WTC11 (cell line): ENCODE measurements at regions not wholly inside any gene's neighbourhood (a gene's known extent, or its start where the extent isn't known, plus 50 kb on each side); places are given as distances from the start of the nearest gene placed in this dataset.

Experiments used
- AFF4 ChIP-seq: sonication (generic); formaldehyde crosslinking; IDR thresholded peaks from 2 replicates; pipeline ENCODE4 v1.8.1; 2023; ENCODE audit warnings: mild to moderate bottlenecking, missing genetic modification reagents, borderline replicate concordance
- ARID4B ChIP-seq: sonication (generic); formaldehyde crosslinking; IDR thresholded peaks from 2 replicates; pipeline ENCODE4 v1.8.0; 2023; ENCODE audit warnings: missing genetic modification reagents, mild to moderate bottlenecking, borderline replicate concordance
- TF ChIP-seq, protein P1 (sequence below): sonication (generic); formaldehyde crosslinking; IDR thresholded peaks from 2 replicates; pipeline ENCODE4 v1.8.1; 2023; ENCODE audit warnings: mild to moderate bottlenecking, missing genetic modification reagents, moderate library complexity
- TF ChIP-seq, protein P2 (sequence below): fragments of 200-600 bp; IDR thresholded peaks from 2 replicates; pipeline ENCODE4 v1.8.0; 2022; ENCODE audit warnings: antibody characterized with exemption

DNA sequence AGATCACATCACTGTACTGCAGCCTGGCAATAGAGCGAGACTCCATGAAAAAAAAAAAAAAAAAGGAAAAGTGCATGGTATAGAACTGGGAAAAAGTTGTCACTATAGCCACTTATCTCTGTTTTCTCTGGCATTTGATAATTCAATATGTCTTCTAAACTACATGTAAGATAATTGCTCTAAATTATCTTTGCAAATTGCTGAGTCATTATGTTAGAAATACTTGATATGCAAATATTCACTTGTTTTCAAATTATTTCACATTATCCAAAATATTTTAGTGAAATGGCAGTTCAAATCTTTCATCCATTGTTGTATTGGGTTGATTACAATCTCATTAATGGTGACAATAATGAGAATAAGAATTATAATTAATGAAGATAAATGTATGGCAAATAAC, 1455.1 kb downstream of the KCNT2 start:
- TF ChIP-seq, protein P1, sequence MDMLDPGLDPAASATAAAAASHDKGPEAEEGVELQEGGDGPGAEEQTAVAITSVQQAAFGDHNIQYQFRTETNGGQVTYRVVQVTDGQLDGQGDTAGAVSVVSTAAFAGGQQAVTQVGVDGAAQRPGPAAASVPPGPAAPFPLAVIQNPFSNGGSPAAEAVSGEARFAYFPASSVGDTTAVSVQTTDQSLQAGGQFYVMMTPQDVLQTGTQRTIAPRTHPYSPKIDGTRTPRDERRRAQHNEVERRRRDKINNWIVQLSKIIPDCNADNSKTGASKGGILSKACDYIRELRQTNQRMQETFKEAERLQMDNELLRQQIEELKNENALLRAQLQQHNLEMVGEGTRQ (CRISPR knock-in tag) = no peak
- TF ChIP-seq, protein P2, sequence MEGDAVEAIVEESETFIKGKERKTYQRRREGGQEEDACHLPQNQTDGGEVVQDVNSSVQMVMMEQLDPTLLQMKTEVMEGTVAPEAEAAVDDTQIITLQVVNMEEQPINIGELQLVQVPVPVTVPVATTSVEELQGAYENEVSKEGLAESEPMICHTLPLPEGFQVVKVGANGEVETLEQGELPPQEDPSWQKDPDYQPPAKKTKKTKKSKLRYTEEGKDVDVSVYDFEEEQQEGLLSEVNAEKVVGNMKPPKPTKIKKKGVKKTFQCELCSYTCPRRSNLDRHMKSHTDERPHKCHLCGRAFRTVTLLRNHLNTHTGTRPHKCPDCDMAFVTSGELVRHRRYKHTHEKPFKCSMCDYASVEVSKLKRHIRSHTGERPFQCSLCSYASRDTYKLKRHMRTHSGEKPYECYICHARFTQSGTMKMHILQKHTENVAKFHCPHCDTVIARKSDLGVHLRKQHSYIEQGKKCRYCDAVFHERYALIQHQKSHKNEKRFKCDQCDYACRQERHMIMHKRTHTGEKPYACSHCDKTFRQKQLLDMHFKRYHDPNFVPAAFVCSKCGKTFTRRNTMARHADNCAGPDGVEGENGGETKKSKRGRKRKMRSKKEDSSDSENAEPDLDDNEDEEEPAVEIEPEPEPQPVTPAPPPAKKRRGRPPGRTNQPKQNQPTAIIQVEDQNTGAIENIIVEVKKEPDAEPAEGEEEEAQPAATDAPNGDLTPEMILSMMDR = no peak
- TF ChIP-seq ARID4B (no peak), AFF4 (no peak)
